ENCODE measurements at regions not wholly inside any gene's neighbourhood (a gene's known extent, or its start where the extent isn't known, plus 50 kb on each side); places are given as distances from the start of the nearest gene placed in this dataset.

DNA sequence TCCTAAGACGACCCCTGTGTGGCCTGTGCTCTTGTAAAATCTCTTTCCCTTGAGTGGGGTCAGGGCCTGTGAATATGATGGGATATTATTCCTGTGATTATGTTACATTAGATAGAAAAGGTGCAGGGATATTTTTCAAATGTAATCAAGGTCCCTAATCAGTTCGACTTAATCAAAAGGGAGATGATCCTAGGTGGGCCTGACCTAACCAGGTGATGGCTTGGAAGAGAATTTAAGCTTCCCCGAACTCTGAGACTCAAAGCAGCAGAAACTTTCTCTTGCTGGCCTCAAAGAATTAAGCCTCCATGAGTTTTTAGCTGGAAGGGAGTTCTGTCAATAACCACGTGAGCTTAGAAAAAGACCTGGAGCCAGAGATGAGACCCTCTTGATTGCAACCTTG is 124.7 kb downstream of the MAF start:
- Histone ChIP-seq H3K36me3 (ENCODE audit: control insufficient read depth, insufficient read depth, low read length) (no peaks in the 10 kb centered on the region), H3K27me3 (replicated peaks; ENCODE audit: control insufficient read depth, insufficient read depth, low read length) (no peaks in the 10 kb centered on the region; the same call in none of the 2 replicates), H3K4me3 (replicated peaks; ENCODE audit: low read depth, low read length) (no peak overlapping the region)
- TF ChIP-seq, protein P1, sequence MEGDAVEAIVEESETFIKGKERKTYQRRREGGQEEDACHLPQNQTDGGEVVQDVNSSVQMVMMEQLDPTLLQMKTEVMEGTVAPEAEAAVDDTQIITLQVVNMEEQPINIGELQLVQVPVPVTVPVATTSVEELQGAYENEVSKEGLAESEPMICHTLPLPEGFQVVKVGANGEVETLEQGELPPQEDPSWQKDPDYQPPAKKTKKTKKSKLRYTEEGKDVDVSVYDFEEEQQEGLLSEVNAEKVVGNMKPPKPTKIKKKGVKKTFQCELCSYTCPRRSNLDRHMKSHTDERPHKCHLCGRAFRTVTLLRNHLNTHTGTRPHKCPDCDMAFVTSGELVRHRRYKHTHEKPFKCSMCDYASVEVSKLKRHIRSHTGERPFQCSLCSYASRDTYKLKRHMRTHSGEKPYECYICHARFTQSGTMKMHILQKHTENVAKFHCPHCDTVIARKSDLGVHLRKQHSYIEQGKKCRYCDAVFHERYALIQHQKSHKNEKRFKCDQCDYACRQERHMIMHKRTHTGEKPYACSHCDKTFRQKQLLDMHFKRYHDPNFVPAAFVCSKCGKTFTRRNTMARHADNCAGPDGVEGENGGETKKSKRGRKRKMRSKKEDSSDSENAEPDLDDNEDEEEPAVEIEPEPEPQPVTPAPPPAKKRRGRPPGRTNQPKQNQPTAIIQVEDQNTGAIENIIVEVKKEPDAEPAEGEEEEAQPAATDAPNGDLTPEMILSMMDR (IDR thresholded peaks at IDR 0.05; ENCODE audit: insufficient read depth, low read length, poor library complexity, severe bottlenecking) = no peak
- no peak for DNase-seq (ENCODE audit: extremely low read depth, insufficient read length)

DNA sequence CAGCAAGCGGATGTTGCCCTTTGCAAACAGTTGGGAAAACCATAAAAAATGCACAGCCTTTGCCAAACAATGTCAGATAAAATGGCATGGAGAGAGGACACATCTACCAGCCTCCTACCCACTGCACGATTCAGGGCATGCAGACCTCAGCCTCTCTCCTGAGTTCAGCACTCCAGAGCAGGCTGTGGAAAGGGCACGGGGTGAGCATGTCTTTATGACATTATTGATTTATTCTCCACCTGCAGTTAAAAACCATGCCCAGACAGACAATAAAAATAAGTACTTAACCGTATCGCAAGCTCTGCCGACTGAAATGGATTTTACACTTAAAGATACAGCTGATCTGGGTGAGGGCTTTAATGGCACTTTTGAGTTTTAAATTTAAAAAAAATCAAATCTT is 127.1 kb downstream of the MAF start:
- Histone ChIP-seq H3K4me3 (replicated peaks; ENCODE audit: low read depth, low read length) (no peak overlapping the region), H3K36me3 (ENCODE audit: control insufficient read depth, insufficient read depth, low read length) (no peaks in the 10 kb centered on the region), H3K27me3 (replicated peaks; ENCODE audit: control insufficient read depth, insufficient read depth, low read length) (no peaks in the 10 kb centered on the region; the same call in none of the 2 replicates)
- DNase-seq (ENCODE audit: extremely low read depth, insufficient read length) = no peak
- TF ChIP-seq, protein P1 (IDR thresholded peaks at IDR 0.05; ENCODE audit: insufficient read depth, low read length, poor library complexity, severe bottlenecking) = no peak

DNA sequence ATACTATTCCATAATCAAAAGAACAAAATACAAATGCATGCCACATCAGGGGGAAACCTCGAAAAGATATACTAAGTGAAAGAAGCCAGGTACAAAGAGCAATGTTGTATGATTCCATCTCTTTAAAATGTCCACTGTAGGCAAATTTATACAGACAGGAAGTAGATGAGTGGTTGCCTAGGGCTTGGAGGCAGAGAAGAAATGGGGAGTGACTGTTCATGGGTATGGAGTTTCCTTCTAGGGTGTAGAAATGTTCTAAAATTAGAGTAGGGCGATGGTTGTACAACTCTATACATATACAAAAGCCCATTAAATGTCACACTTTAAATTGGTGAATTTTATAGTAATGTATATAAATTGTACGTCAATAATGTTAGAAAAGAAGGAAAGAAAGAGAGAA is 128.1 kb downstream of the MAF start:
- Histone ChIP-seq H3K4me3 (replicated peaks; ENCODE audit: low read depth, low read length) (no peak overlapping the region), H3K36me3 (ENCODE audit: control insufficient read depth, insufficient read depth, low read length) (no peaks in the 10 kb centered on the region), H3K27me3 (replicated peaks; ENCODE audit: control insufficient read depth, insufficient read depth, low read length) (no peaks in the 10 kb centered on the region; the same call in none of the 2 replicates)
- TF ChIP-seq, protein P1 (IDR thresholded peaks at IDR 0.05; ENCODE audit: insufficient read depth, low read length, poor library complexity, severe bottlenecking) = no peak
- DNase-seq (ENCODE audit: extremely low read depth, insufficient read length) = no peak

DNA sequence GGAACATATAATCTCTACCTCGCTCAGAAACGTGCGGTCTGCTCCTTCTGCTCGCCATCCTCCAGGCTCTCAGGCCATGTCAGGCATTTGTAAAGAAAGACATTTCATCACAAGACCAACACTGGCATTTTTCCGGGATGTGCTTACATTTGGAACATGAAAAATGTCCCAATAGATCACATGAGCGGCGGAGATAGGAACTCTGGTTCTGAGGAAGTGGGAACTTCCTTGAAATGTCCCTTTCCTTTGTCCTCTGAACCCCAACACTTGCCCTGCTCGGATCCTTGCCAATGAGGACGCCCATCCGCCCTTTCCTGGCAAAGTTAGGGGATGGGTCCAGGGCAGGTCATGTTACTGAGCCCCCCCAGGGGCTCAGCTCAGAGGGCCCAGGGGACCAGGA is 130.5 kb downstream of the MAF start:
- H3K27me3 ChIP-seq (replicated peaks; ENCODE audit: control insufficient read depth, insufficient read depth, low read length) = no peaks in the 10 kb centered on the region; the same call in none of the 2 replicates
- TF ChIP-seq, protein P1 (IDR thresholded peaks at IDR 0.05; ENCODE audit: insufficient read depth, low read length, poor library complexity, severe bottlenecking) = no peak
- no peaks in the 10 kb centered on the region for H3K36me3 ChIP-seq (ENCODE audit: control insufficient read depth, insufficient read depth, low read length)
- H3K4me3 ChIP-seq (replicated peaks; ENCODE audit: low read depth, low read length) = no peak overlapping the region
- DNase-seq (ENCODE audit: extremely low read depth, insufficient read length) = no peak

DNA sequence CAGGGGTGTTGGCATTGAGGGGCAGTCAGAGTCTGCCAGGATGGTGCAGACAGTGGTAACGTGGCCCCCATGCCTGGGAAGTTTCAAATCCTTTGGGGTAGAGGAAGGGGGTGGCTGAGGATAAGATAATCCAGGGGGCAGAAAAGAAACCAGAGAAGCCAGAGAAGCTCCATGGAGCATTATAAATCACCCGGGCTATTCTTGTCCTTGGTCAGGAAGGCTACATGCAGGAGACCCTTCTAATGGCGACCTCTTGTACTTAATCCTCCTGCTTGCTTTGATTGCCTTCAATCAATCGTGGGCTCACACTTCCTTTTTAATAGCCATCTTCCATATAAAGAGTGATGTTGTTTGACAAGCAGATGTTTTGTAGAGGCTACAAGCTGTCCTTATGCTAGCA is 131.9 kb downstream of the MAF start:
- Histone ChIP-seq H3K4me3 (replicated peaks; ENCODE audit: low read depth, low read length) (no peak overlapping the region), H3K27me3 (replicated peaks; ENCODE audit: control insufficient read depth, insufficient read depth, low read length) (no peaks in the 10 kb centered on the region; the same call in none of the 2 replicates), H3K36me3 (ENCODE audit: control insufficient read depth, insufficient read depth, low read length) (no peaks in the 10 kb centered on the region; the same call in 1 of the 2 replicates)
- TF ChIP-seq, protein P1 (IDR thresholded peaks at IDR 0.05; ENCODE audit: insufficient read depth, low read length, poor library complexity, severe bottlenecking) = no peak
- DNase-seq (ENCODE audit: extremely low read depth, insufficient read length) = no peak

DNA sequence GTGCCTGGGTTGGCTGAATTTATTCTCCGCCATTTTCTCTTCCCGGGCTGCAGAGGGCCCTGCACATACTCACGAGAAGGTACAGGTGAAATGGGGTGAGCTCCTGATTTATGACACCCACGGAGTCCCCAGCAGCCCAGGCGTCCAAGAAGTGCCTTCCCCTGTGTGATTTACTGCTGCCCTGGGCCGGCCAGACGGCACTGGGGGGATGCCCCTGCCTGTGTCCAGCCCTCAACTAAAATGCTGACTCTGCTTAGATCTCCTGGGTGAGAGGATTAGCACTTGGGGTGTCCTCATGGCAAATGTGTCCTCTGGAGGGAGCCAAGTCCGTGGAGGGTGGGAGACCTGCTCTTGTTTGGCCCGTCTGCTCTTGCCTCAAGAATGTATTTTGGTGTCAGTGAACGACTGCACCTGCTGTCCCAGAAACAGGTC is 132.4 kb downstream of the MAF start:
- Histone ChIP-seq H3K36me3 (ENCODE audit: control insufficient read depth, insufficient read depth, low read length) (no peaks in the 10 kb centered on the region; the same call in 1 of the 2 replicates), H3K27me3 (replicated peaks; ENCODE audit: control insufficient read depth, insufficient read depth, low read length) (no peaks in the 10 kb centered on the region; the same call in none of the 2 replicates), H3K4me3 (replicated peaks; ENCODE audit: low read depth, low read length) (no peak overlapping the region)
- no peak for DNase-seq (ENCODE audit: extremely low read depth, insufficient read length)
- TF ChIP-seq, protein P1 (IDR thresholded peaks at IDR 0.05; ENCODE audit: insufficient read depth, low read length, poor library complexity, severe bottlenecking) = no peak
